ENCODE measurements at regions not wholly inside any gene's neighbourhood (a gene's known extent, or its start where the extent isn't known, plus 50 kb on each side); places are given as distances from the start of the nearest gene placed in this dataset.

DNA sequence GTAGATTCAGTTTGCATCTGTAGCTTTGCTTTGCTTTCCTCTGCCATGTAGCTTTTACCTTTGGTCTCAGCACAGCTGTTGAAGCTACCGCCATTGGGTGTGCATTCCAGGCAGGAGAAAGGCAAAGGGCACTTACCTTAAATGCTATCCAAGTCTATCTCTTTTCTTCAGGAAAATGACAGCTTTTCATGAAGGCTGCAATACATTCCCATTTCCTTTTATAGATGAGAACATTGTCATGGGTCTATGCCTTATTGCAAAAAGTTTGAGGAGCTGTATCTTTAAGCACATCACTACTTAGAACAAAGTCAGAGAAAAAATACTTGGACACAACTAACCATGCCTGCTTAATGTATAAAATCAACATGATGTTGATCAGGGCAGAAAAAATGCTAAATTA is 266.8 kb downstream of the DOK5 start:
- H3K4me1 ChIP-seq: no peaks in the 10 kb centered on the region
- ChIA-PET POLR2A (no interaction called here), CTCF (no interaction called here)
- no peaks in the 10 kb centered on the region for H3K36me3 ChIP-seq (ENCODE audit: control insufficient read depth, insufficient read depth, low read length)
- intact Hi-C loops (cut with micrococcal nuclease; ENCODE audit: unreplicated experiment): no loop called here
- peaks cover 12% of the 10 kb centered on the region; the same call in 1 of the 2 replicates for H3K9me3 ChIP-seq
- no peak overlapping the region for H3K4me3 ChIP-seq (ENCODE audit: low read depth, low read length)
- no peak overlapping the region for H3K4me3 Mint-ChIP-seq (ENCODE audit: unreplicated experiment)
- BruUV-seq (replicated peaks): no TSS peak
- TF ChIP-seq, protein P1, sequence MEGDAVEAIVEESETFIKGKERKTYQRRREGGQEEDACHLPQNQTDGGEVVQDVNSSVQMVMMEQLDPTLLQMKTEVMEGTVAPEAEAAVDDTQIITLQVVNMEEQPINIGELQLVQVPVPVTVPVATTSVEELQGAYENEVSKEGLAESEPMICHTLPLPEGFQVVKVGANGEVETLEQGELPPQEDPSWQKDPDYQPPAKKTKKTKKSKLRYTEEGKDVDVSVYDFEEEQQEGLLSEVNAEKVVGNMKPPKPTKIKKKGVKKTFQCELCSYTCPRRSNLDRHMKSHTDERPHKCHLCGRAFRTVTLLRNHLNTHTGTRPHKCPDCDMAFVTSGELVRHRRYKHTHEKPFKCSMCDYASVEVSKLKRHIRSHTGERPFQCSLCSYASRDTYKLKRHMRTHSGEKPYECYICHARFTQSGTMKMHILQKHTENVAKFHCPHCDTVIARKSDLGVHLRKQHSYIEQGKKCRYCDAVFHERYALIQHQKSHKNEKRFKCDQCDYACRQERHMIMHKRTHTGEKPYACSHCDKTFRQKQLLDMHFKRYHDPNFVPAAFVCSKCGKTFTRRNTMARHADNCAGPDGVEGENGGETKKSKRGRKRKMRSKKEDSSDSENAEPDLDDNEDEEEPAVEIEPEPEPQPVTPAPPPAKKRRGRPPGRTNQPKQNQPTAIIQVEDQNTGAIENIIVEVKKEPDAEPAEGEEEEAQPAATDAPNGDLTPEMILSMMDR (IDR thresholded peaks at IDR 0.05; ENCODE audit: insufficient read depth in 1 of 2, low read depth in 1 of 2, low read length in 1 of 2, severe bottlenecking in 1 of 2, unreplicated experiment in 1 of 2): no peak
- peaks cover 13% of the 10 kb centered on the region for H3K9me3 Mint-ChIP-seq (ENCODE audit: unreplicated experiment)
- H3K4me1 Mint-ChIP-seq (ENCODE audit: low read depth, unreplicated experiment): no peaks in the 10 kb centered on the region
- DNase-seq: no peak
- peaks cover 10% of the 10 kb centered on the region for H3K27me3 Mint-ChIP-seq (ENCODE audit: insufficient read depth, unreplicated experiment)
- H3K36me3 Mint-ChIP-seq (ENCODE audit: insufficient read depth, unreplicated experiment): no peaks in the 10 kb centered on the region
- no peaks in the 10 kb centered on the region for H3K27me3 ChIP-seq (replicated peaks; ENCODE audit: control insufficient read depth, insufficient read depth, low read length)
- no peak overlapping the region for H3K27ac Mint-ChIP-seq (ENCODE audit: unreplicated experiment)

DNA sequence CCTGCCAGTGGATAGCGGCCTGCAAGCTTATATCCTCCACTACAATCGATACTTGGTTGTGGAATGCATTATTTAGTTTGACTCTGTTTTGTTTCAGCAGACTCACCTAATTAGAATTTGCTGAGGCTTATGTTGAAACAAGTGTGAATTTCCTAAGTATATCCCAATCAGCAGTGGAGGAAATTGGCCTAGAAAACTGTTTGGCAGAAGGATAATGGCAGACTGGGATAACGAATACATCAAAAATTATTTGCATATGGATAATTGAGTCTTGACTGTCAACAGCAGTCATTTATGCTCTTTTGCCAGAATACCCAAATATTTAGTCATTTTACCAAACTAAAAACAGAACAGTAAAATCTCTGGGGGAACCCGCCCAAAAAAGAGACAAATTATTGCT is 261.0 kb downstream of the DOK5 start:
- no peaks in the 10 kb centered on the region for H3K4me1 Mint-ChIP-seq (ENCODE audit: low read depth, unreplicated experiment)
- H3K4me3 ChIP-seq (ENCODE audit: low read depth, low read length): no peak overlapping the region
- DNase-seq: no peak
- H3K27ac Mint-ChIP-seq (ENCODE audit: unreplicated experiment): no peak overlapping the region
- H3K36me3 ChIP-seq (ENCODE audit: control insufficient read depth, insufficient read depth, low read length): no peaks in the 10 kb centered on the region
- intact Hi-C loops (cut with micrococcal nuclease; ENCODE audit: unreplicated experiment): no loop called here
- ChIA-PET CTCF (no interaction called here), POLR2A (no interaction called here)
- no peaks in the 10 kb centered on the region for H3K9me3 Mint-ChIP-seq (ENCODE audit: unreplicated experiment)
- TF ChIP-seq, protein P1 (IDR thresholded peaks at IDR 0.05; ENCODE audit: insufficient read depth in 1 of 2, low read depth in 1 of 2, low read length in 1 of 2, severe bottlenecking in 1 of 2, unreplicated experiment in 1 of 2): no peak
- peaks cover 22% of the 10 kb centered on the region for H3K27me3 Mint-ChIP-seq (ENCODE audit: insufficient read depth, unreplicated experiment)
- H3K27me3 ChIP-seq (replicated peaks; ENCODE audit: control insufficient read depth, insufficient read depth, low read length): no peaks in the 10 kb centered on the region
- no peak overlapping the region for H3K4me3 Mint-ChIP-seq (ENCODE audit: unreplicated experiment)
- no TSS peak for BruUV-seq (replicated peaks)
- H3K4me1 ChIP-seq: no peaks in the 10 kb centered on the region
- no peaks in the 10 kb centered on the region for H3K36me3 Mint-ChIP-seq (ENCODE audit: insufficient read depth, unreplicated experiment)
- no peaks in the 10 kb centered on the region for H3K9me3 ChIP-seq

DNA sequence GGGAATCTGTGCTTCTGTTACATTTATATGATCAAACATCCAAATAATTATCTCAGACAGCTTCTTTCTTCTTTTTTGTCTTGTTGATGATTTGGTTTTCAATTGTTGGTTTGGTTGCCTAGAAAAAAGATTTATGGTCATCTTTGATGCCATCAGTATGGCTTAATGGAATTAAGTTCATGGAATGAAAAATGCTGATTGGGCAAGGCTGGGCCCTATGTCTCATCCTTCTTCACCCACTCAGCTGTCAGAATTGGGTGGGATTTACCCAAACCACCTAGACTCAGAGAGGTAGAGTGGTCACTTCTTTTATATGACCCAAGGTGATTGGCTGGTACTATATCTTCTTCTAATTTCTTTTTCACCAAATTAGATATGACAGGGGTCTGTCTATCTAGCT is 258.3 kb downstream of the DOK5 start:
- Histone ChIP-seq H3K4me3 (ENCODE audit: low read depth, low read length) (no peak overlapping the region), H3K9me3 (no peaks in the 10 kb centered on the region), H3K27me3 (replicated peaks; ENCODE audit: control insufficient read depth, insufficient read depth, low read length) (no peaks in the 10 kb centered on the region), H3K4me1 (no peaks in the 10 kb centered on the region), H3K36me3 (ENCODE audit: control insufficient read depth, insufficient read depth, low read length) (no peaks in the 10 kb centered on the region)
- Mint-ChIP-seq H3K27ac (ENCODE audit: unreplicated experiment) (no peak overlapping the region), H3K36me3 (ENCODE audit: insufficient read depth, unreplicated experiment) (no peaks in the 10 kb centered on the region), H3K4me3 (ENCODE audit: unreplicated experiment) (no peak overlapping the region), H3K27me3 (ENCODE audit: insufficient read depth, unreplicated experiment) (peaks cover 19% of the 10 kb centered on the region), H3K9me3 (ENCODE audit: unreplicated experiment) (no peaks in the 10 kb centered on the region), H3K4me1 (ENCODE audit: low read depth, unreplicated experiment) (no peaks in the 10 kb centered on the region)
- intact Hi-C loops (cut with micrococcal nuclease; ENCODE audit: unreplicated experiment): no loop called here
- TF ChIP-seq, protein P1 (IDR thresholded peaks at IDR 0.05; ENCODE audit: insufficient read depth in 1 of 2, low read depth in 1 of 2, low read length in 1 of 2, severe bottlenecking in 1 of 2, unreplicated experiment in 1 of 2): no peak
- no peak for DNase-seq
- no TSS peak for BruUV-seq (replicated peaks)
- POLR2A ChIA-PET: no interaction called here
- CTCF ChIA-PET: no interaction called here

All from Caco-2 (cell line).